ENCODE measurements at regions not wholly inside any gene's neighbourhood (a gene's known extent, or its start where the extent isn't known, plus 50 kb on each side); places are given as distances from the start of the nearest gene placed in this dataset.

DNA sequence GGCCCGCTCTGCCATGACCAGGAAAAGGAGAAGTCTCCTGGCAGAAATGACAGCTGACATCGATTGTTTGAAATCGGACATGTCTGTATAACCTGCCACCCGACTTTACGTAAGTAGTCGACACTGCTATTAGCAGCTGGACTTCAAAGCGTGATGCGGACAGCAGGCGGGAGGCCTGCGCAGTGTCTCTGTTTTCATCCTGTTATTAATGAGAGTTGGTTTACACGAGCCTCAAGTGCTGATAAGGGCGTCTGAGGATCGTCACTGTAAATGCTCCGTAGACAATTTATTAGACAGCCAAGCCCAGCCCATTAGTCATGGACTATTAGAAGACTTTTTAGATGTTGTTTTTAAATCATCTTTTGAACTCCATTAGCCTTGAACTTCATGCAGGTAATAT, 328.3 kb downstream of the FOXL1 start:
- TF ChIP-seq YY1 (IDR thresholded peaks at IDR 0.05) (no peak), JUND (IDR thresholded peaks at IDR 0.05) (no peak), SP1 (IDR thresholded peaks at IDR 0.05) (no peak), HNF4A (conservative IDR thresholded peaks at IDR 0.05) (no peak), HNF4G (IDR thresholded peaks at IDR 0.05) (no peak), EGR1 (IDR thresholded peaks at IDR 0.05; ENCODE audit: low read depth in 2 of 2) (no peak), TAF1 (conservative IDR thresholded peaks at IDR 0.05) (no peak), RXRA (IDR thresholded peaks at IDR 0.05) (no peak), GABPA (IDR thresholded peaks at IDR 0.05 in 1 of 2, conservative IDR thresholded peaks at IDR 0.05 in 1 of 2) (no peak), RAD21 (IDR thresholded peaks at IDR 0.05) (no peak)
- TF ChIP-seq, protein P1, sequence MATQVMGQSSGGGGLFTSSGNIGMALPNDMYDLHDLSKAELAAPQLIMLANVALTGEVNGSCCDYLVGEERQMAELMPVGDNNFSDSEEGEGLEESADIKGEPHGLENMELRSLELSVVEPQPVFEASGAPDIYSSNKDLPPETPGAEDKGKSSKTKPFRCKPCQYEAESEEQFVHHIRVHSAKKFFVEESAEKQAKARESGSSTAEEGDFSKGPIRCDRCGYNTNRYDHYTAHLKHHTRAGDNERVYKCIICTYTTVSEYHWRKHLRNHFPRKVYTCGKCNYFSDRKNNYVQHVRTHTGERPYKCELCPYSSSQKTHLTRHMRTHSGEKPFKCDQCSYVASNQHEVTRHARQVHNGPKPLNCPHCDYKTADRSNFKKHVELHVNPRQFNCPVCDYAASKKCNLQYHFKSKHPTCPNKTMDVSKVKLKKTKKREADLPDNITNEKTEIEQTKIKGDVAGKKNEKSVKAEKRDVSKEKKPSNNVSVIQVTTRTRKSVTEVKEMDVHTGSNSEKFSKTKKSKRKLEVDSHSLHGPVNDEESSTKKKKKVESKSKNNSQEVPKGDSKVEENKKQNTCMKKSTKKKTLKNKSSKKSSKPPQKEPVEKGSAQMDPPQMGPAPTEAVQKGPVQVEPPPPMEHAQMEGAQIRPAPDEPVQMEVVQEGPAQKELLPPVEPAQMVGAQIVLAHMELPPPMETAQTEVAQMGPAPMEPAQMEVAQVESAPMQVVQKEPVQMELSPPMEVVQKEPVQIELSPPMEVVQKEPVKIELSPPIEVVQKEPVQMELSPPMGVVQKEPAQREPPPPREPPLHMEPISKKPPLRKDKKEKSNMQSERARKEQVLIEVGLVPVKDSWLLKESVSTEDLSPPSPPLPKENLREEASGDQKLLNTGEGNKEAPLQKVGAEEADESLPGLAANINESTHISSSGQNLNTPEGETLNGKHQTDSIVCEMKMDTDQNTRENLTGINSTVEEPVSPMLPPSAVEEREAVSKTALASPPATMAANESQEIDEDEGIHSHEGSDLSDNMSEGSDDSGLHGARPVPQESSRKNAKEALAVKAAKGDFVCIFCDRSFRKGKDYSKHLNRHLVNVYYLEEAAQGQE (IDR thresholded peaks at IDR 0.05), result no peak
- TF ChIP-seq, protein P2, sequence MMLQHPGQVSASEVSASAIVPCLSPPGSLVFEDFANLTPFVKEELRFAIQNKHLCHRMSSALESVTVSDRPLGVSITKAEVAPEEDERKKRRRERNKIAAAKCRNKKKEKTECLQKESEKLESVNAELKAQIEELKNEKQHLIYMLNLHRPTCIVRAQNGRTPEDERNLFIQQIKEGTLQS (IDR thresholded peaks at IDR 0.05), result no peak
- TF ChIP-seq, protein P3, sequence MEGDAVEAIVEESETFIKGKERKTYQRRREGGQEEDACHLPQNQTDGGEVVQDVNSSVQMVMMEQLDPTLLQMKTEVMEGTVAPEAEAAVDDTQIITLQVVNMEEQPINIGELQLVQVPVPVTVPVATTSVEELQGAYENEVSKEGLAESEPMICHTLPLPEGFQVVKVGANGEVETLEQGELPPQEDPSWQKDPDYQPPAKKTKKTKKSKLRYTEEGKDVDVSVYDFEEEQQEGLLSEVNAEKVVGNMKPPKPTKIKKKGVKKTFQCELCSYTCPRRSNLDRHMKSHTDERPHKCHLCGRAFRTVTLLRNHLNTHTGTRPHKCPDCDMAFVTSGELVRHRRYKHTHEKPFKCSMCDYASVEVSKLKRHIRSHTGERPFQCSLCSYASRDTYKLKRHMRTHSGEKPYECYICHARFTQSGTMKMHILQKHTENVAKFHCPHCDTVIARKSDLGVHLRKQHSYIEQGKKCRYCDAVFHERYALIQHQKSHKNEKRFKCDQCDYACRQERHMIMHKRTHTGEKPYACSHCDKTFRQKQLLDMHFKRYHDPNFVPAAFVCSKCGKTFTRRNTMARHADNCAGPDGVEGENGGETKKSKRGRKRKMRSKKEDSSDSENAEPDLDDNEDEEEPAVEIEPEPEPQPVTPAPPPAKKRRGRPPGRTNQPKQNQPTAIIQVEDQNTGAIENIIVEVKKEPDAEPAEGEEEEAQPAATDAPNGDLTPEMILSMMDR (IDR thresholded peaks at IDR 0.05; ENCODE audit: low read depth, low read length, missing input control), result no peak
- TF ChIP-seq, protein P4, sequence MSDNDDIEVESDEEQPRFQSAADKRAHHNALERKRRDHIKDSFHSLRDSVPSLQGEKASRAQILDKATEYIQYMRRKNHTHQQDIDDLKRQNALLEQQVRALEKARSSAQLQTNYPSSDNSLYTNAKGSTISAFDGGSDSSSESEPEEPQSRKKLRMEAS (IDR thresholded peaks at IDR 0.05), result no peak
- WGBS, result 72% methylated on average over 14 of the region's 14 CpGs
- H3K27me3 ChIP-seq (ENCODE audit: control insufficient read depth in 4 of 4, insufficient read depth in 4 of 4, low read length in 3 of 4), result peaks cover 0 to 11% (median under 1%) of the 10 kb centered on the region in 4 donors
- H3K4me1 ChIP-seq (ENCODE audit: control insufficient read depth in 4 of 4, insufficient read depth in 4 of 4, low read length in 3 of 4), result no peaks in the 10 kb centered on the region
- H3K9me3 ChIP-seq (ENCODE audit: control insufficient read depth in 4 of 4, low read length in 3 of 4), result no peaks in the 10 kb centered on the region
- no peaks in the 10 kb centered on the region for H3K36me3 ChIP-seq (ENCODE audit: control insufficient read depth in 4 of 4, insufficient read depth in 3 of 4, low read depth in 1 of 4, low read length in 3 of 4)
- H3K4me3 ChIP-seq (ENCODE audit: low read depth in 1 of 3, low read length in 3 of 3), result no peak overlapping the region
- no peak overlapping the region for H3K27ac ChIP-seq (ENCODE audit: low read depth in 1 of 2, low read length in 2 of 2)
- DNase-seq (ENCODE audit: low spot score), result no peak
- no peak overlapping the region for H3K9ac ChIP-seq (ENCODE audit: low read depth in 1 of 2, low read length in 2 of 2)

DNA sequence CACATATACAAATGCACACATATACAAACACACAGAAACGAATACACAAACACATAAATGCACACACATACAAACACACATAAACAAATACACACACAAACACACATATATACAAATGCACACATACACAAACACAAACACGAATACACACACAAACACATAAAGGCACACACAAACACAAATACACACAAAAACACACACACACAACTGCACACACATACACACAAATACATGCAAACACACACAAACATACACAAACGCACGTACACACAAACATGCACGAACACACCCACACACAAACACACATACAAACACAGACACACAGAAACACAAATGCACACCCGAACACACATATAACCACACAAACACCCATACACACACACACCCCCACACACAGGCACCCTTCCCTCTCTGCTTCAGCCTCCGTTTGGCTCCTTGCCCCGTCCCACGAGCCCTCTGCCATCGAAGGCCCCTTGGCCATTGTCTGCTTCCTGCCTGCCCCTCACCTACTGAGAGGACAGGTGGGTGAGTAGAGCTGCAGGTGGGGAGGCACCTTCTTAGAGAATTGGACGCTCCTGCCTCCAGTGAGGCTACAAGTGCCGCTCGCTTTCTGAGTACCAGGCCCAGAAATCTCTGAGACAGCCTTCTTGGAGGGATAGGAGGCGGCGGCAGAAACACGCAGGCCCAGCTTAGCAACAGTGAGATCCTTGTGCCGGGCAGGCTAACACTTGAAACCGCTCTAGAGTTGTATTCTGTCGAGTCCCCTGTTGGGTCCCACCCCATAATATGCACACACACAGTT, 331.2 kb downstream of the FOXL1 start:
- WGBS, result 91% methylated on average over 19 of the region's 19 CpGs
- Histone ChIP-seq H3K4me1 (ENCODE audit: control insufficient read depth in 4 of 4, insufficient read depth in 4 of 4, low read length in 3 of 4) (no peaks in the 10 kb centered on the region), H3K27ac (ENCODE audit: low read depth in 1 of 2, low read length in 2 of 2) (no peak overlapping the region), H3K9me3 (ENCODE audit: control insufficient read depth in 4 of 4, low read length in 3 of 4) (no peaks in the 10 kb centered on the region), H3K9ac (ENCODE audit: low read depth in 1 of 2, low read length in 2 of 2) (no peak overlapping the region), H3K36me3 (ENCODE audit: control insufficient read depth in 4 of 4, insufficient read depth in 3 of 4, low read depth in 1 of 4, low read length in 3 of 4) (no peaks in the 10 kb centered on the region), H3K4me3 (ENCODE audit: low read depth in 1 of 3, low read length in 3 of 3) (no peak overlapping the region), H3K27me3 (ENCODE audit: control insufficient read depth in 4 of 4, insufficient read depth in 4 of 4, low read length in 3 of 4) (peaks cover 0 to 10% (median 0%) of the 10 kb centered on the region in 4 donors)
- no peak for DNase-seq (ENCODE audit: low spot score)
- TF ChIP-seq, protein P1 (IDR thresholded peaks at IDR 0.05), result no peak
- TF ChIP-seq YY1 (IDR thresholded peaks at IDR 0.05), result no peak
- TF ChIP-seq, protein P3 (IDR thresholded peaks at IDR 0.05; ENCODE audit: low read depth, low read length, missing input control), result no peak
- no peak for TF ChIP-seq GABPA (IDR thresholded peaks at IDR 0.05 in 1 of 2, conservative IDR thresholded peaks at IDR 0.05 in 1 of 2)
- TF ChIP-seq RAD21 (IDR thresholded peaks at IDR 0.05), result no peak
- TF ChIP-seq FOXA1 (IDR thresholded peaks at IDR 0.05), result no peak
- no peak for TF ChIP-seq JUND (IDR thresholded peaks at IDR 0.05)
- TF ChIP-seq HNF4G (IDR thresholded peaks at IDR 0.05), result no peak
- no peak for TF ChIP-seq TAF1 (conservative IDR thresholded peaks at IDR 0.05)
- TF ChIP-seq, protein P4 (IDR thresholded peaks at IDR 0.05), result no peak
- no peak for TF ChIP-seq EGR1 (IDR thresholded peaks at IDR 0.05; ENCODE audit: low read depth in 2 of 2)
- no peak for TF ChIP-seq NR2F2 (IDR thresholded peaks at IDR 0.05)
- TF ChIP-seq, protein P2 (IDR thresholded peaks at IDR 0.05), result no peak
- no peak for TF ChIP-seq RXRA (IDR thresholded peaks at IDR 0.05)
- no peak for TF ChIP-seq HNF4A (conservative IDR thresholded peaks at IDR 0.05)
- no peak for TF ChIP-seq SP1 (IDR thresholded peaks at IDR 0.05)

All from liver (tissue), 8 donors.